BLaER1 (cell line): ENCODE measurements at regions not wholly inside any gene's neighbourhood (a gene's known extent, or its start where the extent isn't known, plus 50 kb on each side); places are given as distances from the start of the nearest gene placed in this dataset.

ENCODE experiments used
- H3K27ac ChIP-seq: shearing (Covaris generic); formaldehyde crosslinking; 2 replicates; pipeline ENCODE4 v1.8.1; 2022
- H3K27me3 ChIP-seq: shearing (Covaris generic); formaldehyde crosslinking; 2 replicates; pipeline ENCODE4 v1.8.1; 2022
- H3K36me3 ChIP-seq: shearing (Covaris generic); formaldehyde crosslinking; 2 replicates; pipeline ENCODE4 v1.8.1; 2022
- H3K4me1 ChIP-seq: shearing (Covaris generic); formaldehyde crosslinking; 2 replicates; pipeline ENCODE4 v1.8.1; 2022
- H3K4me2 ChIP-seq: shearing (Covaris generic); formaldehyde crosslinking; 2 replicates; pipeline ENCODE4 v1.8.1; 2022
- H3K4me3 ChIP-seq: shearing (Covaris generic); formaldehyde crosslinking; 2 replicates; pipeline ENCODE4 v1.8.1; 2022
- H3K9ac ChIP-seq: shearing (Covaris generic); formaldehyde crosslinking; 2 replicates; pipeline ENCODE4 v1.8.1; 2022
- H3K9me3 ChIP-seq: shearing (Covaris generic); formaldehyde crosslinking; 2 replicates; pipeline ENCODE4 v1.8.1; 2022
- H4K20me1 ChIP-seq: shearing (Covaris generic); formaldehyde crosslinking; 2 replicates; pipeline ENCODE4 v1.8.1; 2022
- Cebpa-rat ChIP-seq: shearing (Covaris generic); IDR thresholded peaks from 2 replicates; pipeline ENCODE4 v1.8.1; 2022

DNA sequence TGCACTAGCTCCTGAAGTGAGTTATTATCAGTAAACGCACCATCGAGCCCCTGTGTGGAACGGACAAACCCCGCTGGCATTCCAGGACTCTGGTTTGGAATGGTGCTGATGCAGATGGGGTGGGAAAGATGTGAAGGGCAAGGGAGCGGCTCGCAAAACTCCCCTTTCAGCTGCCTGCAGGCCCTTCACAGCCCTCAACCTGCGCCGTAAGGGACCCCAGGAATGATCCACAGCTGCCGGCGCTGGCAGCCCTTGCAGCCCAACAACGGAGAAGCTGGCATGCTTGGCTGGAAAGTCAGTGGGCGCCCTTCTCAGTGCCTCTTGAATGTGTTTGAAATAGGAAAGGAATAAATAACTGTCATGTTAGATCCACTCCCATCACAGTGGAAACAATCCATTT, 1445.5 kb downstream of the BRD1 start:
- H3K4me3 ChIP-seq: no peak overlapping the region
- no peaks in the 10 kb centered on the region for H4K20me1 ChIP-seq
- H3K4me2 ChIP-seq: no peak overlapping the region
- H3K9me3 ChIP-seq: peaks cover 24% of the 10 kb centered on the region
- H3K4me1 ChIP-seq: no peaks in the 10 kb centered on the region; the same call in 1 of the 2 replicates
- H3K36me3 ChIP-seq: no peaks in the 10 kb centered on the region
- H3K27ac ChIP-seq: no peak overlapping the region
- TF ChIP-seq Cebpa-rat: no peak
- no peak overlapping the region for H3K9ac ChIP-seq
- H3K27me3 ChIP-seq: no peaks in the 10 kb centered on the region

DNA sequence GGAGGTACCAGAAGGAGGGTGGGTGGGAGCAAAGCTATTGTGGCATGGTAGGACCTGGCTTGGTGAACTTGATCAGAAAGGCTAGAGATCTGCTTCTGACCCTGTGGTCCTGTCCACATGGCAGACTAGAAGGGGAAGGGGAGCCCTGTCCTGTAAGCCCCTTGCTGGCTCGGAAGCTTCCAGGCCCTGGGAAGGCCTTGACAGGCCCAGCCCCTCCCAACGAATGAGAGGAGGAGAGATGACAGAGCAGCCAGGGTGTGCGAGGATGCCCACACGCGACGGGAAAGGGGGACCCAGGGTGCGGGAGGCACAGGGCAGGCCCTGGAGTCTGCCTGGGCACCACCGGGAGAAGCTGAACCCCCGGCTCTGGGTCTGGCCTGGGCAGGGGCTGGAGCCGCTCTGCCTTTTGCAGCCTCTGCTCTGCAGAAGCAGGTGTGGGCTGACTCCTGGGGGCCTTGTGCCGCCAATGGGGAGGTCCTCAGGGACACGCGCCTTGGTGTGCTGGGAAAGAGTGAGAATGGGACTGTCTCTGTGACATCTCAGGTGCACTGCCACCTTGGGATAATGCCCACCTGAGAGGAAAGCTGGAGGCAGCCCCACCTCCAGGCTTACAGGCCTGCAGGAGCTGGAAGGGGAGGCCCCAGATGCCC, 1447.5 kb downstream of the BRD1 start:
- H3K9ac ChIP-seq: no peak overlapping the region
- peaks cover 11% of the 10 kb centered on the region for H3K9me3 ChIP-seq
- no peaks in the 10 kb centered on the region for H4K20me1 ChIP-seq
- H3K4me1 ChIP-seq: no peaks in the 10 kb centered on the region; the same call in 1 of the 2 replicates
- H3K27ac ChIP-seq: no peak overlapping the region
- H3K4me3 ChIP-seq: no peak overlapping the region
- no peaks in the 10 kb centered on the region for H3K36me3 ChIP-seq
- TF ChIP-seq Cebpa-rat: no peak
- no peaks in the 10 kb centered on the region for H3K27me3 ChIP-seq
- H3K4me2 ChIP-seq: no peak overlapping the region

DNA sequence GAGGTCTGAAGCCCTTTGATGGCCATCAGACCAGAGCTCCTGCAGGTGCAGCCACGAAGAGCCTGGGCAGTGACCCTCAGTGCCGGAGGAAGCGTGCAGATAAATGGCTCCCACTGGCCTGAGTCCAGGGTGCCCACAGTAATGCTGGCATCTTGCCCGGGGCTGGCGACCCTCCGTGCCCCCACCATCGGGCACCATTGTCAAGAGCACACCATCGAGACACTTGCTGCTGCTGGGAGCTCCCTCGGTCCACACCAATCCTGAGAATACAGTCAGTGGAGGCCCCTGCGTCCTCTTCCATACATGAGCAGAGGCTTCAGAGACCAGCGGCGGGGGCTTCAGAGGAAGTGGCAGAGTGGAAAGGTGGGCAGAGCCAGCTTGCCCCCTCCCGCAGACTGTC, 1448.3 kb downstream of the BRD1 start:
- Histone ChIP-seq H4K20me1 (no peaks in the 10 kb centered on the region), H3K27ac (no peak overlapping the region), H3K4me3 (no peak overlapping the region), H3K36me3 (no peaks in the 10 kb centered on the region), H3K9me3 (peaks cover 3% of the 10 kb centered on the region), H3K27me3 (no peaks in the 10 kb centered on the region), H3K9ac (no peak overlapping the region), H3K4me1 (no peaks in the 10 kb centered on the region; the same call in 1 of the 2 replicates), H3K4me2 (no peak overlapping the region)
- no peak for TF ChIP-seq Cebpa-rat

DNA sequence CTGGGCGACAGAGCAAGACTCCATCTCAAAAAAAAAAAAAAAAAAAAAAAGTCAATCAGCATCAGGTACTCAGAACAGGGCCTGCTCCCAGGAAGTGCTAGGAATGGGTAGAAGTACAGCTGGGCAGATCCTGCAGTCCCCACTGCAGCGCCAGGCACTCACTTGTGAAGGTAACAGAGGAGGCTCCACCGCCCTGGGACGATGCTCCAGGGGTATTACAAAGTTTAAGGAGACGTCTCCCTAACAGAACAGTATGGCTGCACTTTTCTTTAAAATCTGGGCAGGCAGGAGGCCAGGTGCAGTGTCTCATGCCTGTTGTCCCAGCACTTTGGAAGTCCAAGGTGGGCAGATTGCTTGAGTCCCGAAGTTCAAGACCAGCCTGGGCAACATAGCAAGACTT, 1449.0 kb downstream of the BRD1 start:
- H3K9ac ChIP-seq: no peak overlapping the region
- no peaks in the 10 kb centered on the region for H3K9me3 ChIP-seq
- H3K27me3 ChIP-seq: no peaks in the 10 kb centered on the region
- TF ChIP-seq Cebpa-rat: no peak
- H4K20me1 ChIP-seq: no peaks in the 10 kb centered on the region
- no peak overlapping the region for H3K27ac ChIP-seq
- no peaks in the 10 kb centered on the region; the same call in 1 of the 2 replicates for H3K4me1 ChIP-seq
- H3K36me3 ChIP-seq: no peaks in the 10 kb centered on the region
- no peak overlapping the region for H3K4me2 ChIP-seq
- H3K4me3 ChIP-seq: no peak overlapping the region

DNA sequence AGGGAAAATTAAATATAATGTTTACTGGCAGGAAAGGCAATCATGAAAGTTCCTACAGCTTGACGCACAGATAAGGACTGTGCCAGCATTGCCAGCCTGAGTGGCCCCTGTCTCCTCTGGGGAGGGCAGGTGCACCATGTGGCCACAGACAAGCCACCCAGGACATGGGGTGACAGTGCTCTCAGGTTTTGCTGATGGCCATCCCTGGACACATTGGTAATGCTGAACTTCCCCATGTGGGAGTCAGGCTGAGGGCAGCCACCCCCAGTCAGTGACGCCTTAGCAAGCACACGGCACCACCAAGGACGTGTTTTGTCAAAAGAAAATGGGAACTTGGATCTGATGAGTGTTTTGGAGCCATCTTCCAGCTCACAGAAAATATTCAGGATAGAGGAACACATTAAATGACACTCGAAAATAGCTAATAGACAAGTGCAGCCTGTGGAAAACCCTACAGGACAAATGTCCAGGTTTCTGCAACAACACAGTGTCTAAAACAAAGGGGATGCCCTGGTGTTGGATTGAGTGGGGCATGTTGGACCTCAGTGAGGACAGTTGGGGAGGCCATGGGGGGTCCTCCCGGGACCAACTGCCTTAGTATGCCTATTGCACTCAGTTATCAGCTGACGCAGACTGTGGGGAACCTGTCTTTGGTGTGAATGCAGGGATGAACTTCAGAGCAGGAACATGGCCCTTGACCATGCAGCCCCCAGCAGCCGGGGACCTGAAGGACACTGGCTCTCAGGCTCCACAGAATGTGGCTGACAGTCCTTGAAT, 1450.5 kb downstream of the BRD1 start:
- no peaks in the 10 kb centered on the region for H3K36me3 ChIP-seq
- no peak for TF ChIP-seq Cebpa-rat
- no peaks in the 10 kb centered on the region for H3K27me3 ChIP-seq
- H3K27ac ChIP-seq: no peak overlapping the region
- H3K4me2 ChIP-seq: no peak overlapping the region
- no peak overlapping the region for H3K4me3 ChIP-seq
- no peaks in the 10 kb centered on the region; the same call in 1 of the 2 replicates for H3K4me1 ChIP-seq
- H3K9ac ChIP-seq: no peak overlapping the region
- no peaks in the 10 kb centered on the region for H3K9me3 ChIP-seq
- H4K20me1 ChIP-seq: no peaks in the 10 kb centered on the region

DNA sequence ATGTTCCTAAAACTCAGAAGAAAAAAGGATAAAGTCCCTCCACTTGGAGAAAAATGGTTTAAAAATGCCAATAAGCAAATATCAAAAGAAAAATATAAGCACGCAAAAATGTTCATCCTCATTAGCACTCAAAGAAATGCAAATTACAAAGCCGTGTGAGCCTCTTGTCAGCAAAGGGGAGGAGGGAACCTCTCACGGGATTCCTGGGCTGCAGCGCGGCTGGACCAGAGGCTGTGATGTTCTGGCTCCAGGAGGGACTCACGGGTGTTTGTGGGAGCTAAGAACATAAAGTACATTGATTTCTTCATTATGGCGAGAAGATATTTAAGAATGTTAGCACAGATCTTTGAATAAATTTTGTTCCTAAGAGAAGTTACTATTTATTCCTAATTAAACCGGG, 1451.2 kb downstream of the BRD1 start:
- Histone ChIP-seq H3K27me3 (no peaks in the 10 kb centered on the region), H3K4me1 (no peaks in the 10 kb centered on the region; the same call in 1 of the 2 replicates), H3K9ac (no peak overlapping the region), H3K36me3 (no peaks in the 10 kb centered on the region), H3K9me3 (no peaks in the 10 kb centered on the region), H3K27ac (no peak overlapping the region), H4K20me1 (no peaks in the 10 kb centered on the region), H3K4me2 (no peak overlapping the region), H3K4me3 (no peak overlapping the region)
- TF ChIP-seq Cebpa-rat: no peak

DNA sequence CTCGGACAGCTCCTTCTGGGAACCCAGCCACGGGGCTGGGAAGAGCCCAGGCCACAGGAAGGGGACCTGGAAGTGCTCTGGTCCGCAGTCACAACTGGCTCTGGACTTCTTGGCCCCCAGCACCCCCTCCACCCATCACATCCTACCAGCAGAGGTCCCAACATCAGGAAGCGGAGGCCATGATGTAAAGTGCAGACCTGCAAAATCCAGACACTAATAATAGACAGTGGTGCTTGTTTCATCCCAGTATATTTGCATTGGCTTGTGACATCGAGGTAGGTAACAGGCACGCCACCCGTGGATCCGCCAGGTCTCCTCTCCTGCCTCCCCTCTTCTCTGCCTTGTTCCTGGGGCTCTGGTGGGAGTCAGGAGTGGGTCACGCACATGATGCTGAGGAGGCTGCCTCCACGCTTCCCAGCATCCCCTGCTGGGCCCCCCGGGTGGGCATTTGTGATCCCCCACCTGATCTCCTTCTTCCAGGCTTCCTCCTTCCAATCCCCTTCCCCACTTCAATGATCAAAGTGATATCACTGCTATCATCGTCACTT, 1454.0 kb downstream of the BRD1 start:
- H3K27ac ChIP-seq: no peak overlapping the region
- no peaks in the 10 kb centered on the region for H3K4me1 ChIP-seq
- no peaks in the 10 kb centered on the region for H4K20me1 ChIP-seq
- no peak overlapping the region for H3K9ac ChIP-seq
- no peak overlapping the region for H3K4me2 ChIP-seq
- H3K27me3 ChIP-seq: no peaks in the 10 kb centered on the region
- H3K9me3 ChIP-seq: no peaks in the 10 kb centered on the region
- no peak overlapping the region for H3K4me3 ChIP-seq
- no peaks in the 10 kb centered on the region for H3K36me3 ChIP-seq
- no peak for TF ChIP-seq Cebpa-rat

DNA sequence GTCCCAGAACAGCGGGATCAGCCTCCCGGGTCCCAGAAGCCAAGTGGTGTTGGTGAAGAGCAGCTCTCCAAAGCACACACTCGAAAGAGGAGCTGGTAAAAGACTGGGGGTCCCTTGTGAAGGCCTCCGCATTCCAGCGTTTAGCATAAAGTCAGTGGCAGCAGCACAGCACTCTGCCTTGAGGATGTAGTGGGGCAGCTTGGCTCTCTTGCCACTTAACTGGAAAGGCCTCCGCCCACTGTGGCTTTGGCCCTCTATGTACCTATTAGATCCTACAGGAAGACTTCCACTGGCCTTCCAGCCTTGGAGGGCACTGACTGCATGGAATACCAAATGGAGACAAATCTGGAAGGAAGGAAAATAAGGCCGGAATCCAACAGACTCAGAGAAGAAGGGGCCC, 1455.3 kb downstream of the BRD1 start:
- no peak for TF ChIP-seq Cebpa-rat
- no peak overlapping the region for H3K4me3 ChIP-seq
- H3K27ac ChIP-seq: no peak overlapping the region
- no peak overlapping the region for H3K4me2 ChIP-seq
- H3K9ac ChIP-seq: no peak overlapping the region
- H3K9me3 ChIP-seq: no peaks in the 10 kb centered on the region
- H3K27me3 ChIP-seq: no peaks in the 10 kb centered on the region
- no peaks in the 10 kb centered on the region for H3K36me3 ChIP-seq
- H3K4me1 ChIP-seq: no peaks in the 10 kb centered on the region
- H4K20me1 ChIP-seq: no peaks in the 10 kb centered on the region

DNA sequence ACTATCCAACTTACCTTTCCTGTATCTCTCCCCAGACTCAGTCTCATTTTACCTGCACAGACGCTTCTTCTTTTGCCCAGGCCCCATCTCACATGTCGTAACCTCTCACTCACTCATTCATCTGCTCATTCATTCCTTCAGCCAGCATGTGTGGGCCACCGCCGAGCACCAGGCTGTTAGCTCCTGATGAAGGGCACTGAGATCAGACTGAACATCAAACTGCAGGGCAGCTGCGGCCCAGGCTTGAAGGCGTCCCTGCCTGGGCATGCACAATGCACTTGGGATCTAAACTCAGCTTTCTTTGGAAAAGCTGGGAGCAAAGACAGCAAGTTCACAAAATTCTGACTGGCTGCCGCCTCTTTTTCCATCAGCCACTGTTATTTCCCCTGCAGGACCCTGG, 1456.3 kb downstream of the BRD1 start:
- Histone ChIP-seq H4K20me1 (no peaks in the 10 kb centered on the region), H3K4me2 (no peak overlapping the region), H3K9ac (no peak overlapping the region), H3K9me3 (no peaks in the 10 kb centered on the region), H3K27ac (no peak overlapping the region), H3K4me3 (no peak overlapping the region), H3K27me3 (no peaks in the 10 kb centered on the region), H3K36me3 (no peaks in the 10 kb centered on the region), H3K4me1 (no peaks in the 10 kb centered on the region)
- no peak for TF ChIP-seq Cebpa-rat
